ENCODE measurements at regions not wholly inside any gene's neighbourhood (a gene's known extent, or its start where the extent isn't known, plus 50 kb on each side); places are given as distances from the start of the nearest gene placed in this dataset.

GRCh38 chr15:97012986-97013385 is 682.5 kb downstream of the NR2F2 start:
- DNase-seq (ENCODE audit: low spot score): no peak
- in situ Hi-C loops (cut with MboI; ENCODE audit: low sequenced_read_pairs, unreplicated experiment): no loop called here
- TF ChIP-seq CTCF (IDR thresholded peaks at IDR 0.05; ENCODE audit: borderline replicate concordance, control extremely low read depth, extremely low read depth, insufficient read depth, missing control alignments): no peak

GRCh38 chr15:97013491-97013890 is 683.0 kb downstream of the NR2F2 start:
- no peak for DNase-seq (ENCODE audit: low spot score)
- TF ChIP-seq CTCF (IDR thresholded peaks at IDR 0.05; ENCODE audit: borderline replicate concordance, control extremely low read depth, extremely low read depth, insufficient read depth, missing control alignments): no peak
- in situ Hi-C loops (cut with MboI; ENCODE audit: low sequenced_read_pairs, unreplicated experiment): no loop called here

- no peak for DNase-seq (ENCODE audit: low spot score)
- TF ChIP-seq CTCF (IDR thresholded peaks at IDR 0.05; ENCODE audit: borderline replicate concordance, control extremely low read depth, extremely low read depth, insufficient read depth, missing control alignments): no peak
- in situ Hi-C loops (cut with MboI; ENCODE audit: low sequenced_read_pairs, unreplicated experiment): no loop called here
Observed at GRCh38 chr15:97014001-97014400, 683.5 kb downstream of the NR2F2 start.

- no peak for DNase-seq (ENCODE audit: low spot score)
- in situ Hi-C loops (cut with MboI; ENCODE audit: low sequenced_read_pairs, unreplicated experiment): no loop called here
- no peak for TF ChIP-seq CTCF (IDR thresholded peaks at IDR 0.05; ENCODE audit: borderline replicate concordance, control extremely low read depth, extremely low read depth, insufficient read depth, missing control alignments)
Observed at GRCh38 chr15:97023488-97023844, 693.0 kb downstream of the NR2F2 start.

GRCh38 chr15:97026781-97027180 is 696.3 kb downstream of the NR2F2 start:
- in situ Hi-C loops (cut with MboI; ENCODE audit: low sequenced_read_pairs, unreplicated experiment): no loop called here
- no peak for DNase-seq (ENCODE audit: low spot score)
- TF ChIP-seq CTCF (IDR thresholded peaks at IDR 0.05; ENCODE audit: borderline replicate concordance, control extremely low read depth, extremely low read depth, insufficient read depth, missing control alignments): no peak

GRCh38 chr15:97027772-97028171 is 697.3 kb downstream of the NR2F2 start:
- in situ Hi-C loops (cut with MboI; ENCODE audit: low sequenced_read_pairs, unreplicated experiment): no loop called here
- TF ChIP-seq CTCF (IDR thresholded peaks at IDR 0.05; ENCODE audit: borderline replicate concordance, control extremely low read depth, extremely low read depth, insufficient read depth, missing control alignments): no peak
- no peak for DNase-seq (ENCODE audit: low spot score)

- in situ Hi-C loops (cut with MboI; ENCODE audit: low sequenced_read_pairs, unreplicated experiment): no loop called here
- TF ChIP-seq CTCF (IDR thresholded peaks at IDR 0.05; ENCODE audit: borderline replicate concordance, control extremely low read depth, extremely low read depth, insufficient read depth, missing control alignments): no peak
- no peak for DNase-seq (ENCODE audit: low spot score)
Observed at GRCh38 chr15:97030251-97030650, 699.8 kb downstream of the NR2F2 start.

Measured in GM13976 (cell line).